ENCODE measurements at regions not wholly inside any gene's neighbourhood (a gene's known extent, or its start where the extent isn't known, plus 50 kb on each side); places are given as distances from the start of the nearest gene placed in this dataset.

DNA sequence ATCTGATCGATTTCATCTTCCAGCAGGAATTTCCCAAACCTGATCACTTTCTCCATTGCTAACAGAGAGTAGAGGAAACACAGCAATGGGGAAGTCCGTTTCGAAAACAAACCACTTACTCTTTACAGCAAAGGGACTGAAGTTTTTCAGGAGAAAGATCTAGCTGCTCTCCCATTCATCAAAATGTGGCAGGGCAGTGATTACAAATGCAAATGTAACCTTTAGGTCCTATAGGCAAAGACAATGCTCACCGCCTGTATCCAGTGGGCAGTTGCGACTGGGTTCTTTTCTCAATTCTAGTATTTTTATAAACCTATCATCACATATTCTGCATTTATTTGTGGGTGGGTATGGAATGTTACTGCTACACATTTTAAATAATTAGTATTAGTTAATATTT lies 218.0 kb upstream of the ZFHX3 start:
- DNase-seq (ENCODE audit: low spot score) (no peak), ATAC-seq (no peak), FAIRE-seq (no peak)
- no peaks in the 10 kb centered on the region for H3K4me1 ChIP-seq (ENCODE audit: insufficient read depth, low read length)
- no peaks in the 10 kb centered on the region for H3K79me2 ChIP-seq (ENCODE audit: insufficient read depth, low read length)
- intact Hi-C loops (cut with micrococcal nuclease; ENCODE audit: unreplicated experiment) = no loop called here
- H3K9me3 ChIP-seq (ENCODE audit: low read length) = no peaks in the 10 kb centered on the region
- in situ Hi-C loops (cut with HindIII; ENCODE audit: extremely low pct_ligation_motif_present, low pct_unique_long_range_greater_than_20kb) = no loop called here
- no peaks in the 10 kb centered on the region for H4K20me1 ChIP-seq (ENCODE audit: insufficient read depth, low read length)
- H2AFZ ChIP-seq (ENCODE audit: low read length) = no peak overlapping the region
- CTCF ChIA-PET (ENCODE audit: low intra/inter-chr PET ratio, low total read pairs) = no interaction called here
- POLR2A ChIA-PET = no interaction called here
- no peak overlapping the region for H3K27ac ChIP-seq (ENCODE audit: extremely low read length, insufficient read depth, low read length)
- no peak for TF ChIP-seq ZNF75D (CRISPR knock-in tag; IDR thresholded peaks at IDR 0.05; ENCODE audit: borderline replicate concordance)
- no peak for TF ChIP-seq ZNF12 (CRISPR knock-in tag; IDR thresholded peaks at IDR 0.05)
- TF ChIP-seq TARDBP (CRISPR knock-in tag; IDR thresholded peaks at IDR 0.05) = no peak
- TF ChIP-seq, protein P1, sequence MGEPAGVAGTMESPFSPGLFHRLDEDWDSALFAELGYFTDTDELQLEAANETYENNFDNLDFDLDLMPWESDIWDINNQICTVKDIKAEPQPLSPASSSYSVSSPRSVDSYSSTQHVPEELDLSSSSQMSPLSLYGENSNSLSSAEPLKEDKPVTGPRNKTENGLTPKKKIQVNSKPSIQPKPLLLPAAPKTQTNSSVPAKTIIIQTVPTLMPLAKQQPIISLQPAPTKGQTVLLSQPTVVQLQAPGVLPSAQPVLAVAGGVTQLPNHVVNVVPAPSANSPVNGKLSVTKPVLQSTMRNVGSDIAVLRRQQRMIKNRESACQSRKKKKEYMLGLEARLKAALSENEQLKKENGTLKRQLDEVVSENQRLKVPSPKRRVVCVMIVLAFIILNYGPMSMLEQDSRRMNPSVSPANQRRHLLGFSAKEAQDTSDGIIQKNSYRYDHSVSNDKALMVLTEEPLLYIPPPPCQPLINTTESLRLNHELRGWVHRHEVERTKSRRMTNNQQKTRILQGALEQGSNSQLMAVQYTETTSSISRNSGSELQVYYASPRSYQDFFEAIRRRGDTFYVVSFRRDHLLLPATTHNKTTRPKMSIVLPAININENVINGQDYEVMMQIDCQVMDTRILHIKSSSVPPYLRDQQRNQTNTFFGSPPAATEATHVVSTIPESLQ (CRISPR knock-in tag; conservative IDR thresholded peaks at IDR 0.05) = no peak
- TF ChIP-seq MTA3 (CRISPR knock-in tag; IDR thresholded peaks at IDR 0.05) = no peak
- no peak for TF ChIP-seq ZNF496 (CRISPR knock-in tag; IDR thresholded peaks at IDR 0.05; ENCODE audit: insufficient replicate concordance)
- TF ChIP-seq HMGA1 (CRISPR knock-in tag; conservative IDR thresholded peaks at IDR 0.05) = no peak
- WGBS (ENCODE audit: low lambda C conversion rate) = 29% methylated on average over 5 of the region's 5 CpGs
- H3K27me3 ChIP-seq (ENCODE audit: control insufficient read depth in 1 of 2, insufficient read depth in 2 of 2, low read length in 2 of 2) = peaks cover 0 to 9% of the 10 kb centered on the region in 2 experiments; a peak in 2 of 5 replicates
- H3K4me2 ChIP-seq (ENCODE audit: low read depth, low read length) = no peak overlapping the region
- BruUV-seq (replicated peaks) = no TSS peak
- H3K4me3 ChIP-seq (replicated peaks in 1 of 3; ENCODE audit: insufficient read depth in 1 of 3, low read depth in 2 of 3, low read length in 3 of 3) = no peak overlapping the region
- H3K36me3 ChIP-seq (replicated peaks in 1 of 2; ENCODE audit: control insufficient read depth in 1 of 2, insufficient read depth in 2 of 2, low read length in 2 of 2) = no peaks in the 10 kb centered on the region
- no peak overlapping the region for H3K9ac ChIP-seq (ENCODE audit: insufficient read depth, low read depth, low read length)

Data from HepG2 (cell line).